ENCODE measurements at regions not wholly inside any gene's neighbourhood (a gene's known extent, or its start where the extent isn't known, plus 50 kb on each side); places are given as distances from the start of the nearest gene placed in this dataset.

- H3K27ac ChIP-seq (ENCODE audit: low read depth, low read length, poor library complexity, severe bottlenecking), result no peak overlapping the region
- TF ChIP-seq EZH2 (IDR thresholded peaks at IDR 0.05; ENCODE audit: borderline replicate concordance, low read length) (no peak), CTCF (IDR thresholded peaks at IDR 0.05; ENCODE audit: low read length) (no peak)
- H3K79me2 ChIP-seq (ENCODE audit: insufficient read depth, low read length), result no peaks in the 10 kb centered on the region
- no peaks in the 10 kb centered on the region for H3K9me3 ChIP-seq (ENCODE audit: low read length)
- no peak overlapping the region for H3K9ac ChIP-seq (ENCODE audit: low read length)
- H3F3A ChIP-seq (ENCODE audit: insufficient read depth, low read length), result no peaks in the 10 kb centered on the region
- H3K4me2 ChIP-seq (ENCODE audit: low read length), result no peak overlapping the region
- no peak overlapping the region for H3K4me3 ChIP-seq (ENCODE audit: low read depth, low read length, poor library complexity, severe bottlenecking)
- no peaks in the 10 kb centered on the region for H3K27me3 ChIP-seq (ENCODE audit: insufficient read depth, low read length)
- H3K4me1 ChIP-seq (ENCODE audit: insufficient read depth, low read length, severe bottlenecking), result peaks cover 8% of the 10 kb centered on the region
- H3K36me3 ChIP-seq (ENCODE audit: insufficient read depth, low read length), result no peaks in the 10 kb centered on the region
- H2AFZ ChIP-seq (ENCODE audit: low read length), result no peak overlapping the region
- H4K20me1 ChIP-seq (ENCODE audit: insufficient read depth, low read length), result no peaks in the 10 kb centered on the region
- no peaks in the 10 kb centered on the region for H3K9me2 ChIP-seq (ENCODE audit: low read depth, low read length)
Observed at GRCh38 chr5:158203261-158203660, 344.3 kb upstream of the CLINT1 start.

GRCh38 chr5:158202801-158203200 is 343.9 kb upstream of the CLINT1 start:
- no peaks in the 10 kb centered on the region for H4K20me1 ChIP-seq (ENCODE audit: insufficient read depth, low read length)
- no peak overlapping the region for H3K4me2 ChIP-seq (ENCODE audit: low read length)
- no peaks in the 10 kb centered on the region for H3K79me2 ChIP-seq (ENCODE audit: insufficient read depth, low read length)
- peaks cover 13% of the 10 kb centered on the region for H3K4me1 ChIP-seq (ENCODE audit: insufficient read depth, low read length, severe bottlenecking)
- no peaks in the 10 kb centered on the region for H3K27me3 ChIP-seq (ENCODE audit: insufficient read depth, low read length)
- no peaks in the 10 kb centered on the region for H3K9me3 ChIP-seq (ENCODE audit: low read length)
- no peak overlapping the region for H3K9ac ChIP-seq (ENCODE audit: low read length)
- no peaks in the 10 kb centered on the region for H3K9me2 ChIP-seq (ENCODE audit: low read depth, low read length)
- no peak overlapping the region for H3K27ac ChIP-seq (ENCODE audit: low read depth, low read length, poor library complexity, severe bottlenecking)
- no peak for TF ChIP-seq CTCF (IDR thresholded peaks at IDR 0.05; ENCODE audit: low read length)
- TF ChIP-seq EZH2 (IDR thresholded peaks at IDR 0.05; ENCODE audit: borderline replicate concordance, low read length), result no peak
- no peaks in the 10 kb centered on the region for H3K36me3 ChIP-seq (ENCODE audit: insufficient read depth, low read length)
- H2AFZ ChIP-seq (ENCODE audit: low read length), result no peak overlapping the region
- no peak overlapping the region for H3K4me3 ChIP-seq (ENCODE audit: low read depth, low read length, poor library complexity, severe bottlenecking)
- H3F3A ChIP-seq (ENCODE audit: insufficient read depth, low read length), result no peaks in the 10 kb centered on the region

GRCh38 chr5:158200619-158201018 is 341.7 kb upstream of the CLINT1 start:
- H3K4me3 ChIP-seq (ENCODE audit: low read depth, low read length, poor library complexity, severe bottlenecking), result no peak overlapping the region
- no peaks in the 10 kb centered on the region for H3K36me3 ChIP-seq (ENCODE audit: insufficient read depth, low read length)
- H3F3A ChIP-seq (ENCODE audit: insufficient read depth, low read length), result no peaks in the 10 kb centered on the region
- H3K9me2 ChIP-seq (ENCODE audit: low read depth, low read length), result no peaks in the 10 kb centered on the region
- no peak overlapping the region for H3K9ac ChIP-seq (ENCODE audit: low read length)
- no peak overlapping the region for H2AFZ ChIP-seq (ENCODE audit: low read length)
- TF ChIP-seq EZH2 (IDR thresholded peaks at IDR 0.05; ENCODE audit: borderline replicate concordance, low read length) (no peak), CTCF (IDR thresholded peaks at IDR 0.05; ENCODE audit: low read length) (no peak)
- H3K27me3 ChIP-seq (ENCODE audit: insufficient read depth, low read length), result no peaks in the 10 kb centered on the region
- H3K4me2 ChIP-seq (ENCODE audit: low read length), result no peak overlapping the region
- H4K20me1 ChIP-seq (ENCODE audit: insufficient read depth, low read length), result no peaks in the 10 kb centered on the region
- no peaks in the 10 kb centered on the region for H3K79me2 ChIP-seq (ENCODE audit: insufficient read depth, low read length)
- no peak overlapping the region for H3K27ac ChIP-seq (ENCODE audit: low read depth, low read length, poor library complexity, severe bottlenecking)
- peaks cover 34% of the 10 kb centered on the region for H3K4me1 ChIP-seq (ENCODE audit: insufficient read depth, low read length, severe bottlenecking)
- no peaks in the 10 kb centered on the region for H3K9me3 ChIP-seq (ENCODE audit: low read length)
